ENCODE measurements at regions not wholly inside any gene's neighbourhood (a gene's known extent, or its start where the extent isn't known, plus 50 kb on each side); places are given as distances from the start of the nearest gene placed in this dataset.

- TF ChIP-seq CTCF (IDR thresholded peaks at IDR 0.05) (no peak), EZH2 (IDR thresholded peaks at IDR 0.05; ENCODE audit: borderline replicate concordance, insufficient read depth, low read depth, low read length, poor library complexity, severe bottlenecking) (no peak)
Measured at GRCh38 chr7:136102881-136103280, 125.7 kb upstream of the MTPN start.

Measured in B cell (primary cell).